Dermis blood vessel endothelial cell (primary cell): ENCODE measurements at regions not wholly inside any gene's neighbourhood (a gene's known extent, or its start where the extent isn't known, plus 50 kb on each side); places are given as distances from the start of the nearest gene placed in this dataset.
"Not testable (repeated sequence)": the region's sequence is repeated elsewhere in the genome, so short reads cannot be mapped to it uniquely, and the experiment has no call there.

Experiments used
- DNase-seq: peaks from one replicate; pipeline ENCODE4 v3.0.0; 2010

GRCh38 chr18:10319026-10319425 lies 135.4 kb upstream of the APCDD1 start:
- DNase-seq, result no peak

- DNase-seq, result no peak
Observed at GRCh38 chr18:10319914-10320600, 134.4 kb upstream of the APCDD1 start.

GRCh38 chr18:10320791-10321190 lies 133.6 kb upstream of the APCDD1 start:
- DNase-seq, result no peak

GRCh38 chr18:10321576-10321975 lies 132.9 kb upstream of the APCDD1 start:
- DNase-seq, result no peak

GRCh38 chr18:10322004-10322403 lies 132.4 kb upstream of the APCDD1 start:
- no peak for DNase-seq

GRCh38 chr18:10322435-10322834 lies 132.0 kb upstream of the APCDD1 start:
- DNase-seq, result no peak

- no peak for DNase-seq
Observed at GRCh38 chr18:10329101-10329500, 125.3 kb upstream of the APCDD1 start.

- no peak for DNase-seq
Observed at GRCh38 chr18:10330428-10330827, 124.0 kb upstream of the APCDD1 start.

- no peak for DNase-seq
Observed at GRCh38 chr18:10332452-10332851, 122.0 kb upstream of the APCDD1 start.

GRCh38 chr18:10336749-10337350 lies 117.6 kb upstream of the APCDD1 start:
- no peak for DNase-seq

GRCh38 chr18:10340821-10341220 lies 113.6 kb upstream of the APCDD1 start:
- no peak for DNase-seq

- no peak for DNase-seq
Observed at GRCh38 chr18:10343778-10344177, 110.7 kb upstream of the APCDD1 start.

GRCh38 chr18:10346749-10347415 lies 107.6 kb upstream of the APCDD1 start:
- DNase-seq, result no peak

- DNase-seq, result no peak
Observed at GRCh38 chr18:10349561-10349960, 104.9 kb upstream of the APCDD1 start.

- no peak for DNase-seq
Observed at GRCh38 chr18:10350661-10351060, 103.8 kb upstream of the APCDD1 start.

GRCh38 chr18:10351219-10351818 lies 103.1 kb upstream of the APCDD1 start:
- no peak for DNase-seq

GRCh38 chr18:10351858-10352257 lies 102.6 kb upstream of the APCDD1 start:
- DNase-seq, result no peak

- no peak for DNase-seq
Observed at GRCh38 chr18:10352671-10353070, 101.8 kb upstream of the APCDD1 start.

- DNase-seq, result peak; percentile 14
Observed at GRCh38 chr18:10353791-10354190, 100.6 kb upstream of the APCDD1 start.

GRCh38 chr18:10354241-10354811 lies 100.1 kb upstream of the APCDD1 start:
- DNase-seq, result no peak

GRCh38 chr18:10354890-10355289 lies 99.5 kb upstream of the APCDD1 start:
- no peak for DNase-seq

GRCh38 chr18:10356999-10357398 lies 97.4 kb upstream of the APCDD1 start:
- DNase-seq, result not testable (repeated sequence)

GRCh38 chr18:10361660-10362059 lies 92.8 kb upstream of the APCDD1 start:
- no peak for DNase-seq
